ENCODE measurements at regions not wholly inside any gene's neighbourhood (a gene's known extent, or its start where the extent isn't known, plus 50 kb on each side); places are given as distances from the start of the nearest gene placed in this dataset.

DNA sequence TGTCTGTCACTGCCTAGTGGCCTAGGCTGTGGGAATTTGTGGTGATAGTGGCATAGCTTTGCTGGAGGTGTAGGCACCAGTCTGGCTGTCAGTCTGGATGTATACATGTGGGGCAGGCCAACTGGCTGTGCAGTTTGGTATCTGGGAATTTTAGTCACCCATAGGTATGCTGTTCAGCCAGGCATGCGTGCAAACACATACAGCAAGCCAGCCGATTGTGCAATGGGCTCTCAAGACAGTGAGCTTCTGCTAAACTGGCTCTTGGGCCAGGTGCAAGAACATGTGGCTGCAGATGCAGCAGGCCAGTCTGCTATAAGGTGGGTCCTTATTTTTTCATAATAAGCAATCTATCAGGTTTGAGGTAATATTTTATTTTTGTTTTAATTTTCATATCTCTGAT lies 87.1 kb upstream of the PLSCR5 start:
- CTCF ChIA-PET, result no interaction called here
- ATAC-seq, result no peak
- peaks cover 10% of the 10 kb centered on the region for H3K9me3 Mint-ChIP-seq

More for the DNA sequence above, 87.1 kb upstream of the PLSCR5 start:
- TF ChIP-seq, protein P1, sequence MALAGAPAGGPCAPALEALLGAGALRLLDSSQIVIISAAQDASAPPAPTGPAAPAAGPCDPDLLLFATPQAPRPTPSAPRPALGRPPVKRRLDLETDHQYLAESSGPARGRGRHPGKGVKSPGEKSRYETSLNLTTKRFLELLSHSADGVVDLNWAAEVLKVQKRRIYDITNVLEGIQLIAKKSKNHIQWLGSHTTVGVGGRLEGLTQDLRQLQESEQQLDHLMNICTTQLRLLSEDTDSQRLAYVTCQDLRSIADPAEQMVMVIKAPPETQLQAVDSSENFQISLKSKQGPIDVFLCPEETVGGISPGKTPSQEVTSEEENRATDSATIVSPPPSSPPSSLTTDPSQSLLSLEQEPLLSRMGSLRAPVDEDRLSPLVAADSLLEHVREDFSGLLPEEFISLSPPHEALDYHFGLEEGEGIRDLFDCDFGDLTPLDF (CRISPR knock-in tag; IDR thresholded peaks at IDR 0.05), result no peak
- TF ChIP-seq TP53 (CRISPR knock-in tag; IDR thresholded peaks at IDR 0.05) (no peak), PRRX2 (CRISPR knock-in tag; IDR thresholded peaks at IDR 0.05) (no peak), JUN (CRISPR knock-in tag; IDR thresholded peaks at IDR 0.05) (no peak), IRF2 (CRISPR knock-in tag; IDR thresholded peaks at IDR 0.05; ENCODE audit: borderline replicate concordance, low read depth) (no peak)
- TF ChIP-seq, protein P2, sequence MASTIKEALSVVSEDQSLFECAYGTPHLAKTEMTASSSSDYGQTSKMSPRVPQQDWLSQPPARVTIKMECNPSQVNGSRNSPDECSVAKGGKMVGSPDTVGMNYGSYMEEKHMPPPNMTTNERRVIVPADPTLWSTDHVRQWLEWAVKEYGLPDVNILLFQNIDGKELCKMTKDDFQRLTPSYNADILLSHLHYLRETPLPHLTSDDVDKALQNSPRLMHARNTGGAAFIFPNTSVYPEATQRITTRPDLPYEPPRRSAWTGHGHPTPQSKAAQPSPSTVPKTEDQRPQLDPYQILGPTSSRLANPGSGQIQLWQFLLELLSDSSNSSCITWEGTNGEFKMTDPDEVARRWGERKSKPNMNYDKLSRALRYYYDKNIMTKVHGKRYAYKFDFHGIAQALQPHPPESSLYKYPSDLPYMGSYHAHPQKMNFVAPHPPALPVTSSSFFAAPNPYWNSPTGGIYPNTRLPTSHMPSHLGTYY (CRISPR knock-in tag; IDR thresholded peaks at IDR 0.05), result no peak
- TF ChIP-seq, protein P3, sequence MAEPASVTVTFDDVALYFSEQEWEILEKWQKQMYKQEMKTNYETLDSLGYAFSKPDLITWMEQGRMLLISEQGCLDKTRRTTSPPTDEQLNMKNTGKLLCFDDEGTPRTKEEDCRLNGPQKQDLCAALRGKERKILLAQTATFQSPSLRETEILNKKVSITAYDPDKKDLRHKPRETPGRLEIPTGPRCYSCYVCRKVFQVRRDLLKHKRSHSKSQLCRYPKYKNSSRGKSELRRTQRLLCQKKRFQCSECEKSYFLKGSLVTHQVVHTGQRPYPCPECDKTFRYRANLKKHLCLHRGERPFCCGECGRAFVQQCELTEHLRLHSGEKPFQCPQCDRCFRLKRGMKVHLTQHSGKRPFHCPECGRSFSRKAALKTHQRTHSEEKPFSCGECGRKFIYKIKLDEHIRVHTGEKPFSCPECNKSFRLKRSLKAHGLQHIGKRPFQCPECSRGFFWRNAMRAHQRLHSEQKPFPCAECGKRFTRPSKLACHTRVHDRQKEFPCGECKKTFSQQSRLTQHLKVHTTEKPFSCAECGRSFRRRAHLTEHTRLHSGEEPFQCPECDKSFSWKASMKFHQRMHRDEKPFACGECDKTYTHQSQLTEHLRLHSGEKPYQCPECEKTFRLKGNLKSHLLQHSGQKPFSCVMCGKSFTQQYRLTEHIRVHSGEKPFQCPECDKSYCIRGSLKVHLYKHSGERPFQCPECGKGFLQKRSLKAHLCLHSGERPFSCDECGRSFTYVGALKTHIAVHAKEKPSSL (CRISPR knock-in tag; conservative IDR thresholded peaks at IDR 0.05), result no peak
- TF ChIP-seq, protein P4, sequence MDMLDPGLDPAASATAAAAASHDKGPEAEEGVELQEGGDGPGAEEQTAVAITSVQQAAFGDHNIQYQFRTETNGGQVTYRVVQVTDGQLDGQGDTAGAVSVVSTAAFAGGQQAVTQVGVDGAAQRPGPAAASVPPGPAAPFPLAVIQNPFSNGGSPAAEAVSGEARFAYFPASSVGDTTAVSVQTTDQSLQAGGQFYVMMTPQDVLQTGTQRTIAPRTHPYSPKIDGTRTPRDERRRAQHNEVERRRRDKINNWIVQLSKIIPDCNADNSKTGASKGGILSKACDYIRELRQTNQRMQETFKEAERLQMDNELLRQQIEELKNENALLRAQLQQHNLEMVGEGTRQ (CRISPR knock-in tag; IDR thresholded peaks at IDR 0.05), result no peak
- TF ChIP-seq, protein P5, sequence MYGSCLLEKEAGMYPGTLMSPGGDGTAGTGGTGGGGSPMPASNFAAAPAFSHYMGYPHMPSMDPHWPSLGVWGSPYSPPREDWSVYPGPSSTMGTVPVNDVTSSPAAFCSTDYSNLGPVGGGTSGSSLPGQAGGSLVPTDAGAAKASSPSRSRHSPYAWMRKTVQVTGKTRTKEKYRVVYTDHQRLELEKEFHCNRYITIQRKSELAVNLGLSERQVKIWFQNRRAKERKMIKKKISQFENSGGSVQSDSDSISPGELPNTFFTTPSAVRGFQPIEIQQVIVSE (CRISPR knock-in tag; IDR thresholded peaks at IDR 0.05; ENCODE audit: borderline replicate concordance), result no peak
- TF ChIP-seq, protein P6, sequence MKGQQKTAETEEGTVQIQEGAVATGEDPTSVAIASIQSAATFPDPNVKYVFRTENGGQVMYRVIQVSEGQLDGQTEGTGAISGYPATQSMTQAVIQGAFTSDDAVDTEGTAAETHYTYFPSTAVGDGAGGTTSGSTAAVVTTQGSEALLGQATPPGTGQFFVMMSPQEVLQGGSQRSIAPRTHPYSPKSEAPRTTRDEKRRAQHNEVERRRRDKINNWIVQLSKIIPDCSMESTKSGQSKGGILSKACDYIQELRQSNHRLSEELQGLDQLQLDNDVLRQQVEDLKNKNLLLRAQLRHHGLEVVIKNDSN (CRISPR knock-in tag; IDR thresholded peaks at IDR 0.05), result no peak
- TF ChIP-seq, protein P7, sequence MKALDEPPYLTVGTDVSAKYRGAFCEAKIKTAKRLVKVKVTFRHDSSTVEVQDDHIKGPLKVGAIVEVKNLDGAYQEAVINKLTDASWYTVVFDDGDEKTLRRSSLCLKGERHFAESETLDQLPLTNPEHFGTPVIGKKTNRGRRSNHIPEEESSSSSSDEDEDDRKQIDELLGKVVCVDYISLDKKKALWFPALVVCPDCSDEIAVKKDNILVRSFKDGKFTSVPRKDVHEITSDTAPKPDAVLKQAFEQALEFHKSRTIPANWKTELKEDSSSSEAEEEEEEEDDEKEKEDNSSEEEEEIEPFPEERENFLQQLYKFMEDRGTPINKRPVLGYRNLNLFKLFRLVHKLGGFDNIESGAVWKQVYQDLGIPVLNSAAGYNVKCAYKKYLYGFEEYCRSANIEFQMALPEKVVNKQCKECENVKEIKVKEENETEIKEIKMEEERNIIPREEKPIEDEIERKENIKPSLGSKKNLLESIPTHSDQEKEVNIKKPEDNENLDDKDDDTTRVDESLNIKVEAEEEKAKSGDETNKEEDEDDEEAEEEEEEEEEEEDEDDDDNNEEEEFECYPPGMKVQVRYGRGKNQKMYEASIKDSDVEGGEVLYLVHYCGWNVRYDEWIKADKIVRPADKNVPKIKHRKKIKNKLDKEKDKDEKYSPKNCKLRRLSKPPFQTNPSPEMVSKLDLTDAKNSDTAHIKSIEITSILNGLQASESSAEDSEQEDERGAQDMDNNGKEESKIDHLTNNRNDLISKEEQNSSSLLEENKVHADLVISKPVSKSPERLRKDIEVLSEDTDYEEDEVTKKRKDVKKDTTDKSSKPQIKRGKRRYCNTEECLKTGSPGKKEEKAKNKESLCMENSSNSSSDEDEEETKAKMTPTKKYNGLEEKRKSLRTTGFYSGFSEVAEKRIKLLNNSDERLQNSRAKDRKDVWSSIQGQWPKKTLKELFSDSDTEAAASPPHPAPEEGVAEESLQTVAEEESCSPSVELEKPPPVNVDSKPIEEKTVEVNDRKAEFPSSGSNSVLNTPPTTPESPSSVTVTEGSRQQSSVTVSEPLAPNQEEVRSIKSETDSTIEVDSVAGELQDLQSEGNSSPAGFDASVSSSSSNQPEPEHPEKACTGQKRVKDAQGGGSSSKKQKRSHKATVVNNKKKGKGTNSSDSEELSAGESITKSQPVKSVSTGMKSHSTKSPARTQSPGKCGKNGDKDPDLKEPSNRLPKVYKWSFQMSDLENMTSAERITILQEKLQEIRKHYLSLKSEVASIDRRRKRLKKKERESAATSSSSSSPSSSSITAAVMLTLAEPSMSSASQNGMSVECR (CRISPR knock-in tag; IDR thresholded peaks at IDR 0.05; ENCODE audit: borderline replicate concordance), result no peak
- TF ChIP-seq, protein P8, sequence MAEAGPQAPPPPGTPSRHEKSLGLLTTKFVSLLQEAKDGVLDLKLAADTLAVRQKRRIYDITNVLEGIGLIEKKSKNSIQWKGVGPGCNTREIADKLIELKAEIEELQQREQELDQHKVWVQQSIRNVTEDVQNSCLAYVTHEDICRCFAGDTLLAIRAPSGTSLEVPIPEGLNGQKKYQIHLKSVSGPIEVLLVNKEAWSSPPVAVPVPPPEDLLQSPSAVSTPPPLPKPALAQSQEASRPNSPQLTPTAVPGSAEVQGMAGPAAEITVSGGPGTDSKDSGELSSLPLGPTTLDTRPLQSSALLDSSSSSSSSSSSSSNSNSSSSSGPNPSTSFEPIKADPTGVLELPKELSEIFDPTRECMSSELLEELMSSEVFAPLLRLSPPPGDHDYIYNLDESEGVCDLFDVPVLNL (CRISPR knock-in tag; IDR thresholded peaks at IDR 0.05; ENCODE audit: borderline replicate concordance, low read depth), result no peak
- TF ChIP-seq, protein P9, sequence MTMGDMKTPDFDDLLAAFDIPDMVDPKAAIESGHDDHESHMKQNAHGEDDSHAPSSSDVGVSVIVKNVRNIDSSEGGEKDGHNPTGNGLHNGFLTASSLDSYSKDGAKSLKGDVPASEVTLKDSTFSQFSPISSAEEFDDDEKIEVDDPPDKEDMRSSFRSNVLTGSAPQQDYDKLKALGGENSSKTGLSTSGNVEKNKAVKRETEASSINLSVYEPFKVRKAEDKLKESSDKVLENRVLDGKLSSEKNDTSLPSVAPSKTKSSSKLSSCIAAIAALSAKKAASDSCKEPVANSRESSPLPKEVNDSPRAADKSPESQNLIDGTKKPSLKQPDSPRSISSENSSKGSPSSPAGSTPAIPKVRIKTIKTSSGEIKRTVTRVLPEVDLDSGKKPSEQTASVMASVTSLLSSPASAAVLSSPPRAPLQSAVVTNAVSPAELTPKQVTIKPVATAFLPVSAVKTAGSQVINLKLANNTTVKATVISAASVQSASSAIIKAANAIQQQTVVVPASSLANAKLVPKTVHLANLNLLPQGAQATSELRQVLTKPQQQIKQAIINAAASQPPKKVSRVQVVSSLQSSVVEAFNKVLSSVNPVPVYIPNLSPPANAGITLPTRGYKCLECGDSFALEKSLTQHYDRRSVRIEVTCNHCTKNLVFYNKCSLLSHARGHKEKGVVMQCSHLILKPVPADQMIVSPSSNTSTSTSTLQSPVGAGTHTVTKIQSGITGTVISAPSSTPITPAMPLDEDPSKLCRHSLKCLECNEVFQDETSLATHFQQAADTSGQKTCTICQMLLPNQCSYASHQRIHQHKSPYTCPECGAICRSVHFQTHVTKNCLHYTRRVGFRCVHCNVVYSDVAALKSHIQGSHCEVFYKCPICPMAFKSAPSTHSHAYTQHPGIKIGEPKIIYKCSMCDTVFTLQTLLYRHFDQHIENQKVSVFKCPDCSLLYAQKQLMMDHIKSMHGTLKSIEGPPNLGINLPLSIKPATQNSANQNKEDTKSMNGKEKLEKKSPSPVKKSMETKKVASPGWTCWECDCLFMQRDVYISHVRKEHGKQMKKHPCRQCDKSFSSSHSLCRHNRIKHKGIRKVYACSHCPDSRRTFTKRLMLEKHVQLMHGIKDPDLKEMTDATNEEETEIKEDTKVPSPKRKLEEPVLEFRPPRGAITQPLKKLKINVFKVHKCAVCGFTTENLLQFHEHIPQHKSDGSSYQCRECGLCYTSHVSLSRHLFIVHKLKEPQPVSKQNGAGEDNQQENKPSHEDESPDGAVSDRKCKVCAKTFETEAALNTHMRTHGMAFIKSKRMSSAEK (CRISPR knock-in tag; IDR thresholded peaks at IDR 0.05; ENCODE audit: borderline replicate concordance), result no peak
- DNase-seq (ENCODE audit: low spot score), result no peak
- Mint-ChIP-seq H3K27me3 (ENCODE audit: low read depth) (no peaks in the 10 kb centered on the region), H3K36me3 (no peaks in the 10 kb centered on the region), H3K27ac (no peak overlapping the region), H3K4me1 (no peaks in the 10 kb centered on the region), H3K4me3 (no peak overlapping the region)
- POLR2A ChIA-PET, result no interaction called here

Data from WTC11 (cell line).